ENCODE measurements at regions not wholly inside any gene's neighbourhood (a gene's known extent, or its start where the extent isn't known, plus 50 kb on each side); places are given as distances from the start of the nearest gene placed in this dataset.

DNA sequence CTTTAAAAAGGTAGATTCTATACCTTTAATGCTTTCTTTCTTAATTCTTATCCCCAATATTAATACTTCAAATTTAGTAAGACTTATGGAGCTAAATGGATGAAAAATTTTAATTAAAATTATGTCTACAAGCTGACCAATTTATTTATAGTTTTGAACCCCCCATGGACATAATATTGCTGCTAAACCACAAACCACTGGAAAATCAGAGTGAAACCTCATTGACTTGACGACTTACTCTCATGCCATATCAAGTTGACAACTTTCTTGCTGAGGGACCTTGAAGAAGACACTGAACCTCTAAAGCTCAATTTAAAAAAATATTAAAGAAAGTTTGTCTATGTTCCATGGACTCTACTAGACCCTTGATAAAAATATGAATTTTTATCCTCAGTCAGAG lies 653.7 kb downstream of the TLE1 start:
- TF ChIP-seq POLR2A (IDR thresholded peaks at IDR 0.05): no peak
- TF ChIP-seq, protein P1, sequence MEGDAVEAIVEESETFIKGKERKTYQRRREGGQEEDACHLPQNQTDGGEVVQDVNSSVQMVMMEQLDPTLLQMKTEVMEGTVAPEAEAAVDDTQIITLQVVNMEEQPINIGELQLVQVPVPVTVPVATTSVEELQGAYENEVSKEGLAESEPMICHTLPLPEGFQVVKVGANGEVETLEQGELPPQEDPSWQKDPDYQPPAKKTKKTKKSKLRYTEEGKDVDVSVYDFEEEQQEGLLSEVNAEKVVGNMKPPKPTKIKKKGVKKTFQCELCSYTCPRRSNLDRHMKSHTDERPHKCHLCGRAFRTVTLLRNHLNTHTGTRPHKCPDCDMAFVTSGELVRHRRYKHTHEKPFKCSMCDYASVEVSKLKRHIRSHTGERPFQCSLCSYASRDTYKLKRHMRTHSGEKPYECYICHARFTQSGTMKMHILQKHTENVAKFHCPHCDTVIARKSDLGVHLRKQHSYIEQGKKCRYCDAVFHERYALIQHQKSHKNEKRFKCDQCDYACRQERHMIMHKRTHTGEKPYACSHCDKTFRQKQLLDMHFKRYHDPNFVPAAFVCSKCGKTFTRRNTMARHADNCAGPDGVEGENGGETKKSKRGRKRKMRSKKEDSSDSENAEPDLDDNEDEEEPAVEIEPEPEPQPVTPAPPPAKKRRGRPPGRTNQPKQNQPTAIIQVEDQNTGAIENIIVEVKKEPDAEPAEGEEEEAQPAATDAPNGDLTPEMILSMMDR (IDR thresholded peaks at IDR 0.05): no peak
